Lung (tissue), 11 donors: ENCODE measurements at regions not wholly inside any gene's neighbourhood (a gene's known extent, or its start where the extent isn't known, plus 50 kb on each side); places are given as distances from the start of the nearest gene placed in this dataset.

Experiments
- ATAC-seq: fragments of 200-7000 bp; cut with Tn5 transposase; one replicate; pipeline ENCODE4 v1.9.1; 2020; ENCODE audit warnings: moderate number of reproducible peaks; ENCODE audit not compliant: insufficient read depth, low FRiP score
- DNase-seq, 3 donors: peaks; one replicate each; pipeline ENCODE4 v3.0.0-alpha.2; 2013 to 2017
- H3K27ac ChIP-seq, 2 donors: one replicate each; pipeline ENCODE4 v1.5.1; 2013; ENCODE audit warnings: mild to moderate bottlenecking in 2 of 2, moderate library complexity in 2 of 2, control low read depth in 1 of 2, inconsistent platforms in 1 of 2, low read depth in 1 of 2, low read length in 1 of 2
- H3K27me3 ChIP-seq, 3 donors: one replicate each; pipeline ENCODE4 v1.5.1; 2013; ENCODE audit warnings: low read length in 2 of 3; ENCODE audit not compliant: control insufficient read depth in 3 of 3, insufficient read depth in 3 of 3
- H3K36me3 ChIP-seq, 4 donors: one replicate each; pipeline ENCODE4 v1.5.1; 2013; ENCODE audit warnings: low read length in 4 of 4, mild to moderate bottlenecking in 1 of 4, moderate library complexity in 1 of 4; ENCODE audit not compliant: control insufficient read depth in 4 of 4, insufficient read depth in 4 of 4
- H3K4me1 ChIP-seq, 5 donors: one replicate each; pipeline ENCODE4 v1.5.1; 2013; ENCODE audit warnings: low read length in 5 of 5, mild to moderate bottlenecking in 2 of 5, moderate library complexity in 1 of 5; ENCODE audit not compliant: control insufficient read depth in 5 of 5, insufficient read depth in 5 of 5
- H3K4me3 ChIP-seq: one replicate; pipeline ENCODE4 v1.5.1; 2013; ENCODE audit warnings: mild to moderate bottlenecking, control low read depth, moderate library complexity
- H3K9ac ChIP-seq, 2 donors: one replicate each; pipeline ENCODE4 v1.5.1; 2013; ENCODE audit warnings: low read length in 2 of 2, control low read depth in 1 of 2; ENCODE audit not compliant: insufficient read depth in 1 of 2
- H3K9me3 ChIP-seq, 4 donors: one replicate each; pipeline ENCODE4 v1.5.1; 2013; ENCODE audit warnings: low read length in 3 of 4, mild to moderate bottlenecking in 1 of 4, moderate library complexity in 1 of 4; ENCODE audit not compliant: control insufficient read depth in 4 of 4, insufficient read depth in 3 of 4
- WGBS, 2 donors: extraction: QIAGEN DNeasy Blood & Tissue Kit; methylation state at CpG; one replicate each; pipeline ENCODE4 v1.1.7; 2013; 5-methylcytosine and 5-hydroxymethylcytosine counted together
- TF ChIP-seq, protein P1 (sequence below): IDR thresholded peaks from 2 replicates; pipeline ENCODE4 v1.5.1; 2012; ENCODE audit warnings: mild to moderate bottlenecking; ENCODE audit errors: control extremely low read depth, extremely low read depth
- donor health status: control.
- donor health status: control.
- donor health status: Bipolar disorder and iron deficiency.
- donor health status: healthy.
- donor health status: DM: yes; HTN: yes; CAD: no.

DNA sequence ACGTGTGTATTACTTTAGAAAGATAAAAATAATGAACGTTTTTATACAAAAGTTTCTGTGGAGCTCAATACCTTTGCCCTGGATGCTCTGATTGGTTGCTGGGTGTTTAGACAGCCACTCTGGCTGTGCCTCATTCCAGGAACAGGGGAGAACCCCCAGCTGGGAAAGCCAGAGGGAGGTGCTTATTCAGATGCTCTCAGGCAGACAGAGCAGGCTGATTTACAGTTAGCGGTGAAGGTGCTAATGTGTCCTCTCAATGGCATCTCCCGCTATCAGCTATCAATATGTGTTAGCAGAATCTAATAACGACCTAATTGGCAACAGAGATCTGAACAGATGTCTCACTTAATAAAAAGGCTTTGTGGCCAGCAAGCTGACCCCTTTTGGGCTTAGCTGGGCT, 402.3 kb downstream of the NUAK1 start:
- 72 to 77% methylated on average over 5 of the region's 5 CpGs for WGBS, 2 donors
- Histone ChIP-seq H3K9ac (no peak overlapping the region), H3K4me1 (peaks cover 6 to 23% (median 10%) of the 10 kb centered on the region in 5 donors), H3K9me3 (no peaks in the 10 kb centered on the region), H3K27me3 (no peaks in the 10 kb centered on the region), H3K4me3 (no peak overlapping the region), H3K36me3 (no peaks in the 10 kb centered on the region), H3K27ac (no peak overlapping the region)
- TF ChIP-seq, protein P1, sequence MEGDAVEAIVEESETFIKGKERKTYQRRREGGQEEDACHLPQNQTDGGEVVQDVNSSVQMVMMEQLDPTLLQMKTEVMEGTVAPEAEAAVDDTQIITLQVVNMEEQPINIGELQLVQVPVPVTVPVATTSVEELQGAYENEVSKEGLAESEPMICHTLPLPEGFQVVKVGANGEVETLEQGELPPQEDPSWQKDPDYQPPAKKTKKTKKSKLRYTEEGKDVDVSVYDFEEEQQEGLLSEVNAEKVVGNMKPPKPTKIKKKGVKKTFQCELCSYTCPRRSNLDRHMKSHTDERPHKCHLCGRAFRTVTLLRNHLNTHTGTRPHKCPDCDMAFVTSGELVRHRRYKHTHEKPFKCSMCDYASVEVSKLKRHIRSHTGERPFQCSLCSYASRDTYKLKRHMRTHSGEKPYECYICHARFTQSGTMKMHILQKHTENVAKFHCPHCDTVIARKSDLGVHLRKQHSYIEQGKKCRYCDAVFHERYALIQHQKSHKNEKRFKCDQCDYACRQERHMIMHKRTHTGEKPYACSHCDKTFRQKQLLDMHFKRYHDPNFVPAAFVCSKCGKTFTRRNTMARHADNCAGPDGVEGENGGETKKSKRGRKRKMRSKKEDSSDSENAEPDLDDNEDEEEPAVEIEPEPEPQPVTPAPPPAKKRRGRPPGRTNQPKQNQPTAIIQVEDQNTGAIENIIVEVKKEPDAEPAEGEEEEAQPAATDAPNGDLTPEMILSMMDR, result no peak
- ATAC-seq, result no peak
- no peak for DNase-seq

DNA sequence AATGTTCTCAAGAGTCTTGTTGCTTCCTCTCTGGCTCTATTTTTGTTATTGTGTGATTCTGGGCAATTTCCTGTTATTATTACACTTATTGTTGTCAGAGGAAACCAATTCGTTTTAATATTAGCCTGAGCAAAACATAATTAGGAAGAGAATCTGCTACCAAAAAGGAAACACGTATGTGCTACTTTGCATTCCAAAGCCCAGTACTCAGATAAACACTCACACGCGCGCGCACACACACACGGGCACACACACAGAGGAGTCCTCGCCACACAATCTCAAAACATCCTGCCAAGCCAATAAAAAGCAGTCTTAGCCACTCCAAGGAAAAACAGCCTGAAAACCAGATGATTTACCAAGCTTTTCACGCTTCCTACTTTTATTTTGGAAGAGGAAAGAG, 400.7 kb downstream of the NUAK1 start:
- ATAC-seq (no peak), DNase-seq (peak; percentile 43 to 60 (median 56))

DNA sequence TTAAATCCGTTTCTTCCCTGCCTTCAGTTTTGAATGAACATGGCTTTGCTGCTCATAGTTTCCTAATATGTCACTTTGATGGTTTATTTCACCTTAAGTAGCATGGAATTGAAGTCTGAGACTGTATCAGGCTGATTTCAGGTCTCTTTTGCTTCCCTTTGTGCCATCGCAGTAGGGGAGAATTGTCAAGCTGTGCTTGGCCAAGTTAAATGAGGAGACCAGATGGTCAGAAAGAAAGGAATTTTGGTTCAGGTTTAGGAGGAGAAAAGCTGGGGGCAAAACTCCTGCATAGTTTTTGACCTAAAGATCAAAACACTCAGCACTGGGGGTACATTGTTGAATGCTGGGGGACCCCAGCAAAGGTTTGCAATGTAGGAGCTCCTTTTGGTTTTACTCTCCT, 398.4 kb downstream of the NUAK1 start:
- no peak overlapping the region for H3K9ac ChIP-seq
- TF ChIP-seq, protein P1, result no peak
- no peak overlapping the region for H3K4me3 ChIP-seq
- no peaks in the 10 kb centered on the region for H3K27me3 ChIP-seq
- DNase-seq, result no peak
- no peaks in the 10 kb centered on the region for H3K36me3 ChIP-seq
- no peak overlapping the region for H3K27ac ChIP-seq
- WGBS, 2 donors, result 73 to 85% methylated on average over 2 of the region's 2 CpGs
- peaks cover 3 to 27% (median 20%) of the 10 kb centered on the region in 5 donors for H3K4me1 ChIP-seq
- ATAC-seq, result no peak
- no peaks in the 10 kb centered on the region for H3K9me3 ChIP-seq

More for the DNA sequence above, 400.7 kb downstream of the NUAK1 start:
- peaks cover 5 to 27% (median 20%) of the 10 kb centered on the region in 5 donors for H3K4me1 ChIP-seq
- H3K9ac ChIP-seq, result no peak overlapping the region
- no peak overlapping the region for H3K4me3 ChIP-seq
- TF ChIP-seq, protein P1, result no peak
- H3K27ac ChIP-seq, result peak overlapping the region; percentile 52 to 54
- H3K36me3 ChIP-seq, result no peaks in the 10 kb centered on the region
- no peaks in the 10 kb centered on the region for H3K9me3 ChIP-seq
- 50 to 59% methylated on average over 9 of the region's 9 CpGs for WGBS, 2 donors
- H3K27me3 ChIP-seq, result no peaks in the 10 kb centered on the region
